ENCODE measurements at regions not wholly inside any gene's neighbourhood (a gene's known extent, or its start where the extent isn't known, plus 50 kb on each side); places are given as distances from the start of the nearest gene placed in this dataset.
A peak's percentile ranks its signal among the peaks of the same experiment; 100 is the strongest.

GRCh38 chr20:63086421-63087235 lies 79.9 kb upstream of the BHLHE23 start:
- intact Hi-C loops (cut with micrococcal nuclease; ENCODE audit: unreplicated experiment) = no loop called here
- H3K36me3 Mint-ChIP-seq (ENCODE audit: insufficient read depth, unreplicated experiment) = peaks cover 12% of the 10 kb centered on the region
- H3K4me1 Mint-ChIP-seq (ENCODE audit: low read depth, unreplicated experiment) = peaks cover 11% of the 10 kb centered on the region
- H3K9me3 Mint-ChIP-seq (ENCODE audit: low read depth, unreplicated experiment) = no peaks in the 10 kb centered on the region
- no peak for TF ChIP-seq CTCF (IDR thresholded peaks at IDR 0.05; ENCODE audit: unreplicated experiment)
- no TSS peak for BruUV-seq (replicated peaks)
- H3K27ac Mint-ChIP-seq (ENCODE audit: unreplicated experiment) = no peak overlapping the region
- H3K27me3 Mint-ChIP-seq (ENCODE audit: unreplicated experiment) = peaks cover 97% of the 10 kb centered on the region
- no peak overlapping the region for H3K4me3 Mint-ChIP-seq (ENCODE audit: low read depth, unreplicated experiment)
- no peak for DNase-seq
- CTCF ChIA-PET = interaction anchor here (0.6 to 1.0 kb wide), 2 partner anchors 114 to 137 kb away, joined by 3 to 4 read pairs; no protein-coding TSS in a partner anchor

GRCh38 chr20:63085151-63085861 lies 78.5 kb upstream of the BHLHE23 start:
- intact Hi-C loops (cut with micrococcal nuclease; ENCODE audit: unreplicated experiment) = no loop called here
- H3K27me3 Mint-ChIP-seq (ENCODE audit: unreplicated experiment) = peaks cover 97% of the 10 kb centered on the region
- no peaks in the 10 kb centered on the region for H3K9me3 Mint-ChIP-seq (ENCODE audit: low read depth, unreplicated experiment)
- CTCF ChIA-PET = interaction anchor here (0.9 to 1.2 kb wide), 3 partner anchors 14 to 139 kb away, joined by 3 to 5 read pairs (median 3); no protein-coding TSS in a partner anchor
- H3K4me1 Mint-ChIP-seq (ENCODE audit: low read depth, unreplicated experiment) = peaks cover 11% of the 10 kb centered on the region
- DNase-seq = peak; percentile 48
- H3K4me3 Mint-ChIP-seq (ENCODE audit: low read depth, unreplicated experiment) = no peak overlapping the region
- no TSS peak for BruUV-seq (replicated peaks)
- H3K36me3 Mint-ChIP-seq (ENCODE audit: insufficient read depth, unreplicated experiment) = peaks cover 12% of the 10 kb centered on the region
- H3K27ac Mint-ChIP-seq (ENCODE audit: unreplicated experiment) = no peak overlapping the region
- no peak for TF ChIP-seq CTCF (IDR thresholded peaks at IDR 0.05; ENCODE audit: unreplicated experiment)

- no TSS peak for BruUV-seq (replicated peaks)
- Mint-ChIP-seq H3K4me3 (ENCODE audit: low read depth, unreplicated experiment) (no peak overlapping the region), H3K36me3 (ENCODE audit: insufficient read depth, unreplicated experiment) (peaks cover 12% of the 10 kb centered on the region), H3K27ac (ENCODE audit: unreplicated experiment) (no peak overlapping the region), H3K27me3 (ENCODE audit: unreplicated experiment) (peaks cover 100% of the 10 kb centered on the region), H3K9me3 (ENCODE audit: low read depth, unreplicated experiment) (peaks cover 3% of the 10 kb centered on the region), H3K4me1 (ENCODE audit: low read depth, unreplicated experiment) (peaks cover 11% of the 10 kb centered on the region)
- intact Hi-C loops (cut with micrococcal nuclease; ENCODE audit: unreplicated experiment) = no loop called here
- no peak for TF ChIP-seq CTCF (IDR thresholded peaks at IDR 0.05; ENCODE audit: unreplicated experiment)
- CTCF ChIA-PET = interaction anchor here (1.1 to 1.2 kb wide), 2 partner anchors 13 to 140 kb away, joined by 3 read pairs; no protein-coding TSS in a partner anchor
- DNase-seq = no peak
Measured at GRCh38 chr20:63084563-63084927, 77.8 kb upstream of the BHLHE23 start.

GRCh38 chr20:63083831-63084562 lies 77.2 kb upstream of the BHLHE23 start:
- Mint-ChIP-seq H3K4me3 (ENCODE audit: low read depth, unreplicated experiment) (no peak overlapping the region), H3K4me1 (ENCODE audit: low read depth, unreplicated experiment) (peaks cover 11% of the 10 kb centered on the region), H3K27me3 (ENCODE audit: unreplicated experiment) (peaks cover 100% of the 10 kb centered on the region), H3K36me3 (ENCODE audit: insufficient read depth, unreplicated experiment) (peaks cover 12% of the 10 kb centered on the region), H3K27ac (ENCODE audit: unreplicated experiment) (no peak overlapping the region), H3K9me3 (ENCODE audit: low read depth, unreplicated experiment) (peaks cover 3% of the 10 kb centered on the region)
- CTCF ChIA-PET = interaction anchor here (1.1 to 1.2 kb wide), 2 partner anchors 13 to 140 kb away, joined by 3 read pairs; no protein-coding TSS in a partner anchor
- intact Hi-C loops (cut with micrococcal nuclease; ENCODE audit: unreplicated experiment) = no loop called here
- no TSS peak for BruUV-seq (replicated peaks)
- DNase-seq = peak; percentile 72
- no peak for TF ChIP-seq CTCF (IDR thresholded peaks at IDR 0.05; ENCODE audit: unreplicated experiment)

Data from Calu3 (cell line).